HG03039 (cell line): ENCODE measurements at regions not wholly inside any gene's neighbourhood (a gene's known extent, or its start where the extent isn't known, plus 50 kb on each side); places are given as distances from the start of the nearest gene placed in this dataset.

Source experiments
- ATAC-seq: cut with Tn5 transposase; IDR thresholded peaks from one replicate; pipeline ENCODE4 v1.9.1; 2021; ENCODE audit warnings: mild to moderate bottlenecking, moderate library complexity; ENCODE audit not compliant: unreplicated experiment

GRCh38 chrX:39891781-39892180 lies 206.0 kb downstream of the BCOR start:
- no peak for ATAC-seq

- ATAC-seq: no peak
These were observed 204.1 kb downstream of the BCOR start for GRCh38 chrX:39893417-39894338.

- no peak for ATAC-seq
These were observed 203.1 kb downstream of the BCOR start for GRCh38 chrX:39894683-39895082.

GRCh38 chrX:39895218-39896110 lies 202.3 kb downstream of the BCOR start:
- ATAC-seq: no peak

GRCh38 chrX:39896951-39897740 lies 200.6 kb downstream of the BCOR start:
- ATAC-seq: no peak

- no peak for ATAC-seq
These were observed 200.0 kb downstream of the BCOR start for GRCh38 chrX:39897741-39898097.

- ATAC-seq: no peak
These were observed 199.6 kb downstream of the BCOR start for GRCh38 chrX:39898147-39898546.

- ATAC-seq: no peak
These were observed 198.7 kb downstream of the BCOR start for GRCh38 chrX:39899059-39899458.

- ATAC-seq: no peak
These were observed 197.6 kb downstream of the BCOR start for GRCh38 chrX:39899856-39900776.

GRCh38 chrX:39900777-39901170 lies 197.0 kb downstream of the BCOR start:
- ATAC-seq: no peak

GRCh38 chrX:39903343-39903742 lies 194.4 kb downstream of the BCOR start:
- no peak for ATAC-seq

- no peak for ATAC-seq
These were observed 193.8 kb downstream of the BCOR start for GRCh38 chrX:39903937-39904336.

- no peak for ATAC-seq
These were observed 192.8 kb downstream of the BCOR start for GRCh38 chrX:39904816-39905537.

GRCh38 chrX:39905538-39905891 lies 192.2 kb downstream of the BCOR start:
- ATAC-seq: no peak

GRCh38 chrX:39905946-39906345 lies 191.8 kb downstream of the BCOR start:
- no peak for ATAC-seq

GRCh38 chrX:39907964-39908661 lies 189.6 kb downstream of the BCOR start:
- ATAC-seq: no peak

- ATAC-seq: no peak
These were observed 187.8 kb downstream of the BCOR start for GRCh38 chrX:39909996-39910395.

GRCh38 chrX:39910651-39911050 lies 187.1 kb downstream of the BCOR start:
- no peak for ATAC-seq
